ENCODE measurements at regions not wholly inside any gene's neighbourhood (a gene's known extent, or its start where the extent isn't known, plus 50 kb on each side); places are given as distances from the start of the nearest gene placed in this dataset.

- TF ChIP-seq POLR2AphosphoS5 (IDR thresholded peaks at IDR 0.05; ENCODE audit: borderline replicate concordance, low read depth, low read length) (no peak), FOXP2 (optimal IDR thresholded peaks at IDR 0.05; ENCODE audit: control extremely low read depth, extremely low read length, insufficient read depth) (no peak), EZH2 (IDR thresholded peaks at IDR 0.05) (no peak)
These were observed 1589.9 kb upstream of the DDX18 start for GRCh38 chr2:116224610-116225009.

All from SK-N-MC (cell line).